ENCODE measurements at regions not wholly inside any gene's neighbourhood (a gene's known extent, or its start where the extent isn't known, plus 50 kb on each side); places are given as distances from the start of the nearest gene placed in this dataset.
"Not testable (repeated sequence)": the region's sequence is repeated elsewhere in the genome, so short reads cannot be mapped to it uniquely, and the experiment has no call there.

- DNase-seq; H3K27me3 ChIP-seq (ENCODE audit: control insufficient read depth, insufficient read depth, low read length); H3K36me3 ChIP-seq (replicated peaks; ENCODE audit: control insufficient read depth, insufficient read depth, low read length); H3K4me3 ChIP-seq (ENCODE audit: insufficient read depth, low read depth, low read length): not testable (repeated sequence)
Observed at GRCh38 chrX:153266140-153266539, 55.4 kb downstream of the PNMA6F start.

- H3K4me3 ChIP-seq (ENCODE audit: insufficient read depth, low read depth, low read length); DNase-seq; H3K36me3 ChIP-seq (replicated peaks; ENCODE audit: control insufficient read depth, insufficient read depth, low read length); H3K27me3 ChIP-seq (ENCODE audit: control insufficient read depth, insufficient read depth, low read length): not testable (repeated sequence)
Observed at GRCh38 chrX:153260468-153260867, 61.1 kb downstream of the PNMA6F start.

- not testable (repeated sequence) for H3K36me3 ChIP-seq (replicated peaks; ENCODE audit: control insufficient read depth, insufficient read depth, low read length); DNase-seq
Observed at GRCh38 chrX:153253239-153253638, 68.3 kb downstream of the PNMA6F start.

GRCh38 chrX:153252378-153253129 lies 69.0 kb downstream of the PNMA6F start:
- not testable (repeated sequence) for DNase-seq; H3K36me3 ChIP-seq (replicated peaks; ENCODE audit: control insufficient read depth, insufficient read depth, low read length); H3K4me3 ChIP-seq (ENCODE audit: insufficient read depth, low read depth, low read length); H3K27me3 ChIP-seq (ENCODE audit: control insufficient read depth, insufficient read depth, low read length)

More at GRCh38 chrX:153253239-153253638, 68.3 kb downstream of the PNMA6F start:
- H3K4me3 ChIP-seq (ENCODE audit: insufficient read depth, low read depth, low read length); H3K27me3 ChIP-seq (ENCODE audit: control insufficient read depth, insufficient read depth, low read length): not testable (repeated sequence)

GRCh38 chrX:153251952-153252351 lies 69.6 kb downstream of the PNMA6F start:
- H3K4me3 ChIP-seq (ENCODE audit: insufficient read depth, low read depth, low read length); DNase-seq; H3K27me3 ChIP-seq (ENCODE audit: control insufficient read depth, insufficient read depth, low read length); H3K36me3 ChIP-seq (replicated peaks; ENCODE audit: control insufficient read depth, insufficient read depth, low read length): not testable (repeated sequence)

- H3K36me3 ChIP-seq (replicated peaks; ENCODE audit: control insufficient read depth, insufficient read depth, low read length); H3K4me3 ChIP-seq (ENCODE audit: insufficient read depth, low read depth, low read length); DNase-seq; H3K27me3 ChIP-seq (ENCODE audit: control insufficient read depth, insufficient read depth, low read length): not testable (repeated sequence)
Observed at GRCh38 chrX:153250762-153251161, 70.8 kb downstream of the PNMA6F start.

- Histone ChIP-seq H3K27me3 (ENCODE audit: control insufficient read depth, insufficient read depth, low read length) (no peaks in the 10 kb centered on the region), H3K36me3 (replicated peaks; ENCODE audit: control insufficient read depth, insufficient read depth, low read length) (no peaks in the 10 kb centered on the region), H3K4me3 (ENCODE audit: insufficient read depth, low read depth, low read length) (no peak overlapping the region)
- DNase-seq: peak; percentile 28
Observed at GRCh38 chrX:153245288-153245731, 66.2 kb downstream of the MAGEA1 start.

GRCh38 chrX:153244767-153245166 lies 65.7 kb downstream of the MAGEA1 start:
- no peak overlapping the region for H3K4me3 ChIP-seq (ENCODE audit: insufficient read depth, low read depth, low read length)
- DNase-seq: no peak
- no peaks in the 10 kb centered on the region for H3K36me3 ChIP-seq (replicated peaks; ENCODE audit: control insufficient read depth, insufficient read depth, low read length)
- no peaks in the 10 kb centered on the region for H3K27me3 ChIP-seq (ENCODE audit: control insufficient read depth, insufficient read depth, low read length)

GRCh38 chrX:153238361-153238760 lies 59.3 kb downstream of the MAGEA1 start:
- DNase-seq: no peak

More at GRCh38 chrX:153238361-153238760, 59.3 kb downstream of the MAGEA1 start:
- Histone ChIP-seq H3K36me3 (replicated peaks; ENCODE audit: control insufficient read depth, insufficient read depth, low read length) (no peaks in the 10 kb centered on the region), H3K4me3 (ENCODE audit: insufficient read depth, low read depth, low read length) (no peak overlapping the region), H3K27me3 (ENCODE audit: control insufficient read depth, insufficient read depth, low read length) (no peaks in the 10 kb centered on the region)

Data from H7 (cell line).